Posterior vena cava (tissue), 2 donors: ENCODE measurements at regions not wholly inside any gene's neighbourhood (a gene's known extent, or its start where the extent isn't known, plus 50 kb on each side); places are given as distances from the start of the nearest gene placed in this dataset.
"Not testable (repeated sequence)": the region's sequence is repeated elsewhere in the genome, so short reads cannot be mapped to it uniquely, and the experiment has no call there.

Experiments
- DNase-seq: peaks from one replicate; pipeline ENCODE4 v3.0.0-alpha.2; 2020; ENCODE audit warnings: low spot score
- intact Hi-C, 2 donors: fragments of 100-400 bp; cut with DNase I; formaldehyde crosslinking; loops; one replicate each; pipeline versions ENCODE4 v1.14.1 to v1.14.2; 2022 to 2023
- donor health status: DM: yes; HTN: yes; CAD: no.
- donor health status: DM: yes; HTN: yes; CAD: no.

DNA sequence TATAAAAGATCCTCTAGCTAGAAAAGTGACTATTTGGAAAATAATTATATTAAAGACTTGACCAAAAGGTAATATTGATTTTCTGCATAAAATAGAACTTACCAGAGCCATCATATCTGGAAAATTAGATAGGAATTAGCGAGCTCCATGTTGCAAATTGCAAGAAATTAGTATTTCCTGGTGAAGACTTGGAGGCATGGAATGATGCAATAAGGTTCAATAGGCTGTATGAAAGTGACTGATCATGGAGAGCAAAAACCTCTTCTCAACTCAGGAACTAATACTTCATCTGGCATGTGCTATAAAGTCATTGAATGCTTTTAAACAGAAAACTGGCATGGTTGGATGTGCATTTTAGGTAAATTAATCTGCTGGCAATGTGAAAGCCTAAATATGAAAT is 66.3 kb upstream of the UFM1 start:
- DNase-seq: no peak
- intact Hi-C loops: no loop called here

DNA sequence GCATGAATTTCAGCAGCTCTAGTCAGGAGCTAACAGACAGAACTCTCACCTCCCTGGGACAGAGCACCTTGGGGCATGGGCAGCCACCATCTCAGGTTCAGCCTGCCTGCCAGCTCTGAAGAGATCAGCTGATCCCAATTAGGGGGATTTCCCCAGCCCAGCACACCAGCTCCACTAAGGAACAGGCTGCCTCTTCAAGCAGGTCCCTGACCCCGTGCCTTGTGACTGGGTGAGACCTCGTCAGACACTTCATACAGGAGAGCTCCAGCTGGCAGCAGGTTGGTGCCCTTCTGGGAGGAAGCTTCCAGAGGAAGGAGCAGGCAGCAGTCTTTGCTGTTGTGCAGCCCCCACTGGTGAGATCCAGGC is 84.5 kb upstream of the UFM1 start:
- intact Hi-C loops: no loop called here
- no peak for DNase-seq

DNA sequence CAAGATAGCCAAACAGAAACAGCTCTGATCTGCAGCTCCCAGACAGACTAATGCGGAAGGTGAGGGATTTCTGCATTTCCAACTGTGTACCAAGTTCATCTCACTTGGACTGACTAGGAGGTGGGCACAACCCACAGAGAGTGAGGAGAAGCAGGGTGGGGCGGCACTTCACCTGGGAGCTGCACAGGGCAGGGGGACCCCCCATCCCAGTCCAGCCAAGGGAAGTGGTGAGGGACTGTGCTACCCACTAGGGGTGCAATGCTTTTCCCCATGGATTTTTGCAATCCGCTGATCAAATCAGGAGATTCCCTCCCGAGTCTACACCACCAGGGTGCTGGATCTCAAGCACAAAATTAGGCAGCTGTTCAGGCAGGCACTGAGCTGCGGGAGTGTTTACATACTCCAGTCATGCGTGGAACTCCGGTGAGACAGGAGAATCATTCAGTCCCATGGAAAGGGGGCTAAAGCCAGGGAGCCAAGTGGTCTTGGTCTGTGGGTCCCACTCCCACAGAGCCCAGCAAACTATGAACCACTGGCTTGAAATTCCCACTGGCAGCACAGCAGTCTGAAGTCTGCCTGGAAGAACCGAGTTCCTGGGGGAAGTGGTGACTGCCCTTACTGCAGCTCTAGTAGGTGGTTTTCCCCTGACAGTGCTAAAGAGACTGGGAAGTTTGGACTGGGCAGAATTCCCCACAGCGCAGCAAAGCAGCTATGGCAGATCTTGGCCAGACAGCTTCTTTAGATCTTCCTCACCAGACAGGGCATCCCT is 85.1 kb upstream of the UFM1 start:
- intact Hi-C loops: no loop called here
- no peak for DNase-seq

DNA sequence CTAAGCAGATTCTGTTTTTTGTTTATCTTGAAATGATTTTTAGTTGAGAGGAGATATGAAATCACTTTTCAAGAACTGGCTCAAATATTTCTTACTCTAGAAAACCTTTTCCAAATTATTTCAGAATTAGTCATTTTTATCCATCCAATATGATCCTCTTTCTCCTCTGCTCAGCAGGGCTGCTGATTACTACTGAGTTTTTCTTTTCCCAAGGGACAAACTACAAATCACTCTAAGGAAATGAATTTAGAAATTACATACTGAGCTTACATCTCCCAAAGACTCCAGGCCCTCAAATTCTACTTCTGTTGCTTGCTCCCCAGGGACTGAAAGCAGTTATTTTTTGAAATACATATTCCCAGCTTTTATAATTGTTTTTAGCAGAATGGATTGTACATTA is 87.4 kb upstream of the UFM1 start:
- intact Hi-C loops: no loop called here
- DNase-seq: no peak

DNA sequence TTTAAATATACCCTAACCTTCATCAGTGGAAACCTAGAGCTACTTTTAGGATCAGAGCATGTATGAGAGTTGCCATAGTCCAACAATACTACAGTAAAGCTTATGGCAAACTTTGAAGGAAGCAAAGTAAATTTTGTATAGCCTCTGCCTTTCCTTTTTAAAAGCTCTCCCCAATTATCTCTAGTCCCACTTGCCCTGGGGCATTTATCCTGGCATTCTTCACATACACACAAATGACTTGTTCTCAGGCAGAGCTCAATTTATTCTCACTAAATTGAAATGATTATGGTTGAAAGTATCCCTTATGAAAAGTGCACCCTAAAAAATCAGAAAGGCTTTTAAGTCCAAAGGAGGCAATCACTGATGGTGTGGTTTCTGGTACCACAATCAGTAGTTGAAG is 94.1 kb upstream of the UFM1 start:
- no peak for DNase-seq
- intact Hi-C loops: no loop called here

DNA sequence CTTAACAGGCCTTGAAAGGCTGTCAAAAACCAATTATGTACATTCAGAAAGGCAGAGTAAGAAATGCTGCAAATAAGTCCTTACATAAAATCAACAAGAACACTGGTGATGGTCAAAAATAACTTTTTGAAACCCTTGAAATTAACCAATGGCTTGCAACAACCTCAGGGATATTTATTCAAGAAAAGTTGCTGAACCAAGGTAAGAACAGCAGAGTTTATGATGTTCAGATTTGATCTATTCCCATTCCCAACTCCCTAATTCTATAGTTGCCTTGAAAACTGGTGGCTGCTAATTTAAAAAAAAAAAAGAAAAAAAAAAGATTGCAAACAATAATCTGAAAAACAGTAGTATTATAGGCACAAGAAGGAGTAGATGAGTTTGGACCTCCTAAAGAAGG is 109.8 kb upstream of the UFM1 start:
- no peak for DNase-seq
- intact Hi-C loops: no loop called here

DNA sequence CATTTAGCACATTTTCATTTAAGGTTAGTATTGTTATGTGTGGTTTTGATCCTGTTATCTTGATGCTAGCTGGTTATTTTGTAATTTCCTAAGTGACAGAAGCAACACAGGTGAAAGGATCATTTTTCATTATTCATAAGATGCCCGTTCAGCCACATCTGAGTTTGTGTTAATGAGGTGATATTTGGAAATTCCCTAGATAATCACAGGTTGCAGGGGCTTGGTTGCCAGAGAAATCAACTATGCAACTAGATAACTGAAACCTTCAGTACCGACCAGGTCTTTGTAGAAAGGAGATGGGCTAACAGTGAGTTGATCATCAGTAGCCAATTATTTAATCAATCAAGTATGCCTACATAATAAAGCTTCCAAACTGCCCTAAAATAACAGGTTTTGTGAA is 121.3 kb upstream of the UFM1 start:
- no peak for DNase-seq
- intact Hi-C loops: no loop called here

DNA sequence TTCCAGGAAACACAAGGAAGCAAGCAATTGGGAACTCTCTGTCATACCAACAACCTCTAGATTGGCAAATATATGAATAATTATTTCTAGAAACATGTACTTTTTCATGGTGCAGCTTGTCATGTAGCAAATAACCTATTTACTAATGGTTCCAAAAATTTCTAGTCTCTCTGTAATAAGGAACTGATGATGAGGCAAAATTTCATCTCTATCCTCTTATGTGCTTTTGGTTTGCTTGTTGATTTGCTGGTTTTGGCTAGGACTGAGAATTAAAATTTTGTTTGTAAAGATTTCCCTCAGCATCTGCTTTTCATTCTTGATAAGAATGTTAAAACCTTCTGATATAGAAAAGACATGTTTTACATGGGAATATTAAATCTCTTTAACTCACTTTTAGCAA is 123.2 kb upstream of the UFM1 start:
- no peak for DNase-seq
- intact Hi-C loops: no loop called here

DNA sequence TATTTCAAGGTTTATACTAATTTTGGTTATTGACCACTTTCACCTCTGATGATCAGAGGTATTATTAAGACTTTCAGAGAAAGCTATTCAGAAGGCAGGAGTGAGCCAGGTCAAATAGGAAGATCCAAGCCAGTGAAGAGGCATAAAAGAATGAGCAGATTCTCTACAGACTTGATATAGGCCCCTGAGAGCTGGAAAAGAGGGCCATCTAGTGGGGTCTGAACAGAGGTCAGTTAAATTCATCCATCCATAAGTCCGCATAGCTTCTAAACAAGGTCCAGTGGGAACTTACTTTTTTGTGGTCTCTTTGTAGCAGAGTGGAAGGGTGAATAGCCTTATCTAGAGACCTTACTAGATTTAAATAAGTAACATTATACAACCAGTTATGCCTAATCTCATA is 126.6 kb upstream of the UFM1 start:
- intact Hi-C loops: no loop called here
- no peak for DNase-seq

DNA sequence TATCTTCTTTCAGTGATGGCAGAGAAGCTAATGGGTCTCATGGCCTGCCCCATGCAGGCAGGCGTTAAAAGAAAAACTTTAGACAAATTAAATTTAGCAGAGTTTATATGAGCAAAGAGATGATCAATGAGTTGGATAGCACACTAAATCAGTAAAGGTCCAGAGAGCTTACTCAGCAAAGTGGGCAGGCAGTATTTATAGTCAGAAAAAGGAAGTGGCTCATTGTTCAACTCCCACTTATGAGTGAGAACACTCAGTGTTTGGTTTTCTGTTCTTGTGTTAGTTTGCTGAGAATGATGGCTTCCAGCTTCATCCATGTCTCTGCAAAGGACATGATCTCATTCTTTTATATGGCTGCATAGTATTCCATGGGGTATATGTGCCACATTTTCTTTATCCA is 128.5 kb upstream of the UFM1 start:
- DNase-seq, intact Hi-C loops: not testable (repeated sequence)

DNA sequence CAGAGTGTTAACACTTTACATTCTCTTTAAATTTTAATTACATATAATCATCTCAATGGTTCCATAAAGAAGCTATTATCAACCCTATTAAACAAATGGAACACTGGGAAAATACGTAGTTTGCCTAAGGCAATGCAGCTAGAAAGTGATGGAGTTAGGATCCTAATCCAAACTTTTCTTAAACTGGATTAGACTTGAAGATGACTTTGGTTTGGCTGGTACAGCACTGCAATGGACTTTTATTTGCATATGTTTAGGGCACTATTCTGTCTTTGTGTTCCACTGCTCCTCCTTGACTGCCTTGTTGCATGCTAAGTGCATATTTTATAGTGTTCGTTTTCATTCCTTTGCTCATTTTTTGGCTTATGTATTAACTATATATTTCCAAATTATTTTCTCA is 133.5 kb upstream of the UFM1 start:
- DNase-seq: no peak
- intact Hi-C loops: no loop called here

DNA sequence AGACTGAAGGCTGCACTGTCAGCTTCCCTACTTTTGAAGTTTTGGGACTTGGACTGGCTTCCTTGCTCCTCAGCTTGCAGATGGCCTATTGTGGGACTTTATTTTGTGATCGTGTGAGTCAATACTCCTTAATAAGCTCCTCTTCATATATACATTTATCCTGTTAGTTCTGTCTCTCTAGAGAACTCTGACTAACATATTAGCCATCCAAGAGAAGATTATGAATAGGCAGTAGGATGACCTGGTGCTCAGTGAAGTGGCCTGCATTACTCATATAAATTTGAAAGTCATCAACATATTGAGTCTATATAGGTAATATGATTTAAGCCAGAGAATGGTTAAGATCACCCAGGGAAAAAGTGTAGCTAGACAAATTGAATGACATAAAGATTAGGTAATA is 136.3 kb upstream of the UFM1 start:
- intact Hi-C loops: no loop called here
- DNase-seq: no peak

DNA sequence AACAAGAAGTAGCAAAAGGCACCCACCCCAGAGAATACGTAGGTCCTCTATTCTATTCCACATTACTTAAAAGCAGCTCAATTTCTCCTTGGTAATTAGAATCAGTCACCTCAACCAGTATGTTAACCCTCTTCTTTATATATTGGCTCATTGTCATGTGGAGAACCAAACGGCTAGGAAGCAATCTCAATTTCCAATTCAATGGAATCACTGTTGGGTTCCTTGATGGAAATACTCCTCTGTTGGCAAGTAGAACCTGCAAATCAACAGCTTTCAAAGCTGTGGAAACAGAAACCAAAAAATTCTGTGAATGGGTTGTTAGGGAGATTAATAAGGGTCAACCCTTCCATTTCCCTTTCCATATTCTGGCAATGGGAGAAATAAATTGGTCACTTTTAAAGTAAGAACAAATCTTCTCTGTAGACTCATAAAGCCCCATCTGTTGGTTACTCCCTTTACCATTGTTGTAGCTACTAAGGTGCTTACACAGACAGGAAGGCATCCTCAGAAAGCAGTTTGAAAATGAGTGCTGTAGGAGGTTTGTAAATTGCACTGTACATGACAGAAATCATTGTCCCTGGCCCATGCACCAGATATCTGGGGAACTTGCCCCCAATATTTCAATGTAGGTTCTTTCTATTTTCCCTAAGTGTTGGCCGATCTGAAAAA is 138.6 kb upstream of the UFM1 start:
- intact Hi-C loops: no loop called here
- no peak for DNase-seq

DNA sequence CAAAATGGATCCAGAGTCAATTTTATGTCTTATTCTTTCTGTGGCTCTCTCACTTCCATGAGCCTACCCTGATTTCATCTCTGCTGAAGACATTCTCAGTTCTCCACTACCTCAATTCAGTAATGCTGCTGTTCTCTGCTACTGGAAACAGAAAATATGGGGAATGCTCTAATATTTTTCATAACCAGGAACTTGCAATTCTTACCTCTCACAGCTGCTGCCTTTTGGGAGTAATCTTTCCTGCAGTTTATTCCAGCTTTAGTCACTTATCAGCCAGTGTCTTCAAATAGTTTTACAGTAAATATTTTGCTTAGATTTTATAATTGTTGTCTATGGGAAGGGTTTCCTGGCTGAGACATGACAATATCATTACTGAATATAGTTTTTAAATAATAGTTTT is 145.1 kb upstream of the UFM1 start:
- DNase-seq: no peak
- intact Hi-C loops: no loop called here

DNA sequence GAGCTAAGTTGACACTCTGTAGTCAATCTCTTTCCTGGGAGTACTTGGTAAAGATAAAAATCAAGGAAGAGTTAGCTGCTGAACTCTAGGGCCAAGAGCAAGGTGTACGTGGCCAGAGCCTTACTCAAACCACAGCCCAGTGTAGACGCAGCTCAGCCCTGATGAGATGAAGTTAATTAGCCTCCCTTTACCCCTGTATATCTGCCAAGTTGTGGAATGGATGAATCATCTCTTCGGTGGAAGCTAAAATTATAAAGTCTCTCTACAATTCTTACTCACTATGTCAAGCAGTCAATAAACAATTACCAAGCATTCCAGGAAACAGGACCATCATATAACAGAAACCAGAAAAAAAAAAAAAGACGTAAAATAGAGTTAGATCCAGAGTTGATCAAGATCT is 146.9 kb upstream of the UFM1 start:
- no peak for DNase-seq
- intact Hi-C loops: no loop called here

DNA sequence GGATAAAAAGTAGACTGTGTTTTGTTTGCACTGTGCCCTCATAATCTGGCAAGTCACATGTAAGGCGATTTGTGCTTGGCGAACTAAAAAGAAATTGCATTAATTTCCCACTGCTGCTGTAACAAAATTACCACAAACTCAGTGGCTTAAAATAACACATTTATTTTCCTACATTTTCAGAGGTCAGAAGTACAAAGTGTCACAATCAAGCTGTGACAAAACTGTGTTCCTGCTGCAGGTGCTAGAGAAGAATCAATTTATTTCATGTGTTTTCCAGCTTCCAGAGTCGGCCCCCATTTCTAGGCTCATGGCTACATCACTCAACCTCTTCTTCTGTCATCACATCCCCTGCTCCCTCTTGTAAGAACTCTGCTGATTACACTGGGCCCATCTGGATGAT is 158.6 kb upstream of the UFM1 start:
- no peak for DNase-seq
- intact Hi-C loops: no loop called here

DNA sequence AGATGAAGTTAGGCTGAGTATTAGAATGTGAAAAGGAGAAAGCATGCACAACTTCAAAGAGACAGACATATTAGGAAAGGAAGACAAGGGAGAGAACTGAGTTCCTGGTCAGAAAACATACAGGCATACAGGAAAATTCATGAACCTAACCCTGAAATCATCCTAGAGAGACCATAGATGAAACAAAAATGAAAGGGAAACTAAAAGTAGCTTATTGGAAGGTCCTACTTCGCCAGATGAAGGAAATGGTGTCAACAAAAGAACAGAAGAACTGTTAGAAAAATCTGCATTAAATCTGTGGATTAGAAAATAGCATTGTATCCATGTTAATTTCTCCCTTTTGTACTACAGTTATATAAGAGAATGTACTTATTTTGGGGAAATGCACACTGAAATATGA is 169.0 kb upstream of the UFM1 start:
- intact Hi-C loops: no loop called here
- no peak for DNase-seq

DNA sequence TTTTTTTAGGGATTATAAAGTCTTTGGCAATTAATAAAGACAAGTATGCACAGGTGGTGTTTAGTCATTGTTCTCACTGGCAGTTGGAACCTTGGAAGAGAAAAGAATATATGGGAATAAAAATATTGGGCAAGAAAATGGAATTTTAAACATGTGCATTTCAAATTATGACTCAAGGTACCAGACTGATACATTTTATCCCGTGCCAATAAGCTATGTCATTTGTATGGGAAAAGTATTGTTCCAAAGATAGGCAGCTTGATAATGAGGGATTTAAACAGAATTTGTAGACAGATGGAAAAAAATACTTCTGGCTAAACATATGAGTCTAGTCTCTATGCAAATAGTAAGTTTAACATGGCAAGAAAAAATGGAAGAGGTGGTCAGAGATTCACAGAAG is 169.5 kb upstream of the UFM1 start:
- DNase-seq: no peak
- intact Hi-C loops: no loop called here

DNA sequence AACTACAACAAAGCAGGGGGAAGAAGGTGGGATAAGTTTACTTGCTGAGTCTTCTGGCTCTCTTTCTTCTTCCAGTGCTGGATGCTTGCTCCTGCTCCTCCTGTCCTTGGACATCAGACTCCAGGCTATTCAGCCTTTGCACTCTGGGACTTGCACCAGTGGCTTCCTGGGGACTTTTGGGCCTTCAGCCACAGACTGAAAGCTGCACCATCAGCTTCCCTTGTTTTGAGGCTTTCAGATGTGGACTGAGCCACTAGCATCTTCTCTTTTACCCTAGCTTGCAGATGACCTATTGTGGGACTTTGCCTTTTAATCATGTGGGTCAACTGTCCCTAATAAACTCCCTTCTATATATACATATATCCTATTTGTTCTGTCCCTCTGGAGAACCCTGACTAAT is 173.0 kb upstream of the UFM1 start:
- peak; percentile 58 for DNase-seq
- intact Hi-C loops: no loop called here

DNA sequence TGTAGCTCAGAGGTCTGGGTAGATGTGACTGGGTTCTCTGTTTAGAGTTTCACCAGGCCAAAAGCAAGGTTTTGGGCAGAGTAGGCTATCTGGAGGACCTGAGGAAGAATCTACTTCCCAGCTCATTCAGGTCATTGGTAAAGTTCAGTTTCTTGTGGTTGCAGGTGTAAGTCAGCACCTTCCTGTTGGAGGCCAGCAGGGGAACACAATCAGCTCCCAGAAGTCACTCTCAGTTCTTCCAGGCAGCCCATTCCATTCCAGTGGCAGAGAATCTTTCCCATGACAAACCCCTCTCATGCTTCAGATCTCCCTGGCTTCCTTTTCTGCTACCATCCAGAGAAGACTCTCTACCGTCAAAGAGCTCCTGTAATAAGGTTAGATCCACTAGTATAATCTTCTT is 176.2 kb upstream of the UFM1 start:
- intact Hi-C loops: no loop called here
- DNase-seq: no peak

DNA sequence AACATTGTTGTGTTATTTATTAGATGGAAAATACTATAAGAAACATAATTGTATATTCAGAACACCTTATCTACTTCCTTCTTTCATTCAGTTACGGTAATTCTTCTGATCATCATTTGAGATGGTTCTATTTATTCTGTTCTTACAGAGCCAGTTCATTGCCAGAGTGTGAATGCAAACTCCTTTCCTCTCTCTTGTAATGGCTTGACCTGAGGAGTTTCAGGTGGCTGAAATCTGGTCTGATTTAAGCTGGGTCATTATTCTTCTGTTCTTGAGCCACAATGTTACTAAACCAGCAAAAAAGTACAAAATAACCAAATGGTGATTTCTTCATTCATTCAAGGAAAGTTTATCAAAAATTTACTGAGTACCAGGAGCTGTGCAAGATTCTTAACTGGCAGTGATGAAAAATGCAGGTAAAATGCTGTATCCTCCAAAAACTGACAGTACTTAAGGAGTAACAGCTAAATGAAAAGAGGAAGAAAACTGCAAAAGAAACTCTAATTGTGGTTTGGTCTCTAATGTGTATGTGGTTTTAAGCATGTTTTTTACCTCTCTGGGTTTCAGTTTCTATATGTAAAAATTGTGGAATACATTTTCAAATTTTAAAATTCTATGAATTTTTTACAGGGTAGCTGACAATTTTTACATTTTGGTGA is 182.4 kb upstream of the UFM1 start:
- intact Hi-C loops: no loop called here
- DNase-seq: no peak
